Endodermal cell (in vitro differentiated cells): ENCODE measurements at regions not wholly inside any gene's neighbourhood (a gene's known extent, or its start where the extent isn't known, plus 50 kb on each side); places are given as distances from the start of the nearest gene placed in this dataset.

Experiments
- DNase-seq: peaks from one replicate; pipeline ENCODE4 v3.0.0-alpha.2; 2017
- H3K27ac ChIP-seq: 2 replicates; pipeline ENCODE4 v1.5.1; 2013; ENCODE audit warnings: mild to moderate bottlenecking, low read depth, low read length, moderate library complexity
- H3K27me3 ChIP-seq: 2 replicates; pipeline ENCODE4 v1.6.1; 2013; ENCODE audit warnings: mild to moderate bottlenecking, low read length, moderate library complexity; ENCODE audit not compliant: insufficient read depth, control insufficient read depth, poor library complexity, severe bottlenecking
- H3K36me3 ChIP-seq: 2 replicates; pipeline ENCODE4 v1.7.0; 2013; ENCODE audit warnings: mild to moderate bottlenecking, low read length, moderate library complexity; ENCODE audit not compliant: control insufficient read depth, insufficient read depth
- H3K4me1 ChIP-seq: one replicate; pipeline ENCODE4 v1.7.0; 2013; ENCODE audit warnings: low read length; ENCODE audit not compliant: control insufficient read depth, insufficient read depth
- H3K4me3 ChIP-seq: 2 replicates; pipeline ENCODE4 v1.5.1; 2013; ENCODE audit warnings: mild to moderate bottlenecking, low read length, moderate library complexity
- H3K9ac ChIP-seq: 2 replicates; pipeline ENCODE4 v1.6.1; 2013; ENCODE audit warnings: mild to moderate bottlenecking, low read length, moderate library complexity; ENCODE audit not compliant: poor library complexity, severe bottlenecking; ENCODE audit errors: extremely low read depth
- H3K9me3 ChIP-seq: 2 replicates; pipeline ENCODE4 v1.6.1; 2013; ENCODE audit warnings: mild to moderate bottlenecking, low read length, moderate library complexity; ENCODE audit not compliant: control insufficient read depth
- H3K27ac Mint-ChIP-seq: 2 replicates; pipeline ENCODE4 v1.8.0; 2020; ENCODE audit warnings: mixed read lengths
- H3K27me3 Mint-ChIP-seq: 2 replicates; pipeline ENCODE4 v1.8.0; 2021; ENCODE audit warnings: mild to moderate bottlenecking, mixed read lengths; ENCODE audit not compliant: insufficient read depth
- H3K36me3 Mint-ChIP-seq: 2 replicates; pipeline ENCODE4 v1.8.0; 2020; ENCODE audit warnings: low read depth, mixed read lengths
- H3K4me1 Mint-ChIP-seq: 2 replicates; pipeline ENCODE4 v1.8.0; 2020; ENCODE audit warnings: mixed read lengths
- H3K4me3 Mint-ChIP-seq: 2 replicates; pipeline ENCODE4 v1.8.0; 2020; ENCODE audit warnings: mild to moderate bottlenecking, moderate library complexity, mixed read lengths
- H3K9me3 Mint-ChIP-seq: 2 replicates; pipeline ENCODE4 v1.8.0; 2020; ENCODE audit warnings: mild to moderate bottlenecking, mixed read lengths
- WGBS, 2 experiments: methylation state at CpG; one replicate each; pipeline versions ENCODE4 v1.1.5 to v1.1.7; 2013; ENCODE audit warnings: missing lambda C conversion rate in 2 of 2, mixed read lengths in 1 of 2; ENCODE audit not compliant: insufficient coverage in 1 of 2, insufficient read length in 1 of 2; 5-methylcytosine and 5-hydroxymethylcytosine counted together
- TF ChIP-seq, protein P1 (sequence below): fragments of 200-600 bp; sonication (generic); conservative IDR thresholded peaks from 2 replicates; pipeline ENCODE4 v1.5.0; 2021; ENCODE audit warnings: antibody characterized with exemption, mild to moderate bottlenecking

DNA sequence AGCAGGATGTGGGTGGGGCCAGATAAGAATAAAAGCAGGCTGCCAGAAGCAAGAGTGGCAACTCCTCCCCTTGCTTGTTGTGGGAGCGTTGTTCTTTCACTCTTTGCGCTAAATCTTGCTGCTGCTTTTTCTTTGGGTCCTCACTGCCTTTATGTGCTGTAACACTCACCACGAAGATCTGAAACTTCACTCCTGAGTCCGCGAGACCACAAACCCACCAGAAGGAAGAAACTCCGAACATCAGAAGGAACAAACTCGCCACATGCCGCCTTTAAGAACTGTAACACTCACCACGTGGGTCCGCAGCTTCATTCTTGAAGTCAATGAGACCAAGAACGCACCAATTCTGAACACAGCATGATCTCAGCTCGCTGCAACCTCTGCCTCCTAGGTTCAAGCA, 72.9 kb downstream of the IL12A start:
- no peak for DNase-seq
- Mint-ChIP-seq H3K27ac (no peak overlapping the region), H3K9me3 (peaks cover 8% of the 10 kb centered on the region), H3K4me3 (no peak overlapping the region), H3K27me3 (no peaks in the 10 kb centered on the region), H3K4me1 (no peaks in the 10 kb centered on the region), H3K36me3 (no peaks in the 10 kb centered on the region)
- Histone ChIP-seq H3K4me3 (no peak overlapping the region), H3K27ac (no peak overlapping the region), H3K9ac (no peak overlapping the region), H3K4me1 (no peaks in the 10 kb centered on the region), H3K36me3 (no peaks in the 10 kb centered on the region), H3K27me3 (no peaks in the 10 kb centered on the region), H3K9me3 (no peaks in the 10 kb centered on the region)
- WGBS, 2 experiments = 89 to 90% methylated on average over 12 of the region's 12 CpGs
- TF ChIP-seq, protein P1, sequence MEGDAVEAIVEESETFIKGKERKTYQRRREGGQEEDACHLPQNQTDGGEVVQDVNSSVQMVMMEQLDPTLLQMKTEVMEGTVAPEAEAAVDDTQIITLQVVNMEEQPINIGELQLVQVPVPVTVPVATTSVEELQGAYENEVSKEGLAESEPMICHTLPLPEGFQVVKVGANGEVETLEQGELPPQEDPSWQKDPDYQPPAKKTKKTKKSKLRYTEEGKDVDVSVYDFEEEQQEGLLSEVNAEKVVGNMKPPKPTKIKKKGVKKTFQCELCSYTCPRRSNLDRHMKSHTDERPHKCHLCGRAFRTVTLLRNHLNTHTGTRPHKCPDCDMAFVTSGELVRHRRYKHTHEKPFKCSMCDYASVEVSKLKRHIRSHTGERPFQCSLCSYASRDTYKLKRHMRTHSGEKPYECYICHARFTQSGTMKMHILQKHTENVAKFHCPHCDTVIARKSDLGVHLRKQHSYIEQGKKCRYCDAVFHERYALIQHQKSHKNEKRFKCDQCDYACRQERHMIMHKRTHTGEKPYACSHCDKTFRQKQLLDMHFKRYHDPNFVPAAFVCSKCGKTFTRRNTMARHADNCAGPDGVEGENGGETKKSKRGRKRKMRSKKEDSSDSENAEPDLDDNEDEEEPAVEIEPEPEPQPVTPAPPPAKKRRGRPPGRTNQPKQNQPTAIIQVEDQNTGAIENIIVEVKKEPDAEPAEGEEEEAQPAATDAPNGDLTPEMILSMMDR = no peak

DNA sequence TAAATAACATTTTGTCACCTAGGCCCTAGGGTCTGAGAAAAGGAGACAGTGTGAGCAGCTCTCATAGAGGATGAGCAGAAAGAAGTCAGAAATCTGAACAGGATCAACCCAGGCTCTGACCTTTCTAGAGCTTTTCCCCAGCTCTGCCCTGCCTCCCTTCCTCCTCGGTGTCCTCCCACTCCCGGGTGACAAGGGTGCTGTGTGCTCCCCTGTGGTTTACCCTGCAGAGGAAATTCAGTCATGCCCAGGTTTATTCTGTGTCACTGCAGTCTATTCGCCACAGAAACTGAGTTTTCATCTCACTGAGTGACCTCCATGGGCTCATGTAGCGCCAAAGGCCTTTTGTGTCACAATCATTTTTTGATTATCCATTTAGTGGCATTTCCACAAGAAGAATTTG, 76.6 kb downstream of the IL12A start:
- Mint-ChIP-seq H3K27ac (no peak overlapping the region), H3K4me3 (no peak overlapping the region), H3K9me3 (peaks cover 8% of the 10 kb centered on the region), H3K36me3 (no peaks in the 10 kb centered on the region), H3K27me3 (no peaks in the 10 kb centered on the region), H3K4me1 (peaks cover 10% of the 10 kb centered on the region)
- Histone ChIP-seq H3K9ac (no peak overlapping the region), H3K4me3 (no peak overlapping the region), H3K27me3 (no peaks in the 10 kb centered on the region), H3K27ac (no peak overlapping the region), H3K36me3 (no peaks in the 10 kb centered on the region), H3K9me3 (no peaks in the 10 kb centered on the region), H3K4me1 (no peaks in the 10 kb centered on the region)
- no peak for DNase-seq
- WGBS, 2 experiments = 92 to 98% methylated on average over 4 of the region's 4 CpGs
- TF ChIP-seq, protein P1 = no peak

DNA sequence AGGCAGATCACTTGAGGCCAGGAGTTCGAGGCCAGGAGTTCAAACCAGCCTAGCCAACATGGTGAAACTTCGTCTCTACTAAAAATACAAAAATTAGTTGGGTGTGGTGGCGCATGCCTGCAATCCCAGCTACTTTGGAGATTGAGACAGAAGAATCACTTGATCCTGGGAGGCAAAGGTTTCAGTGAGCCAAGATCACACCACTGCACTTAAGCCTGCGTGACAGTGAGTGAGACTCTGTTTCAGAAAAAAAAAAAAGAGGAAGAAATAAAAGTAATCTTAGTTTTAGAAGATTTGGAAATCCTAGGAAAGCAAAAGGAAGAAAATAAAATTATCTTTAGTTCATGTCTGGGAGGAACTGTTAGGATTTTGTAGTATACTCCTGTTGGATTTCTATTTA, 77.2 kb downstream of the IL12A start:
- Mint-ChIP-seq H3K4me1 (peaks cover 10% of the 10 kb centered on the region), H3K4me3 (no peak overlapping the region), H3K36me3 (no peaks in the 10 kb centered on the region), H3K27ac (no peak overlapping the region), H3K9me3 (peaks cover 8% of the 10 kb centered on the region), H3K27me3 (no peaks in the 10 kb centered on the region)
- Histone ChIP-seq H3K9ac (no peak overlapping the region), H3K9me3 (no peaks in the 10 kb centered on the region), H3K27me3 (no peaks in the 10 kb centered on the region), H3K27ac (no peak overlapping the region), H3K4me1 (no peaks in the 10 kb centered on the region), H3K36me3 (no peaks in the 10 kb centered on the region), H3K4me3 (no peak overlapping the region)
- TF ChIP-seq, protein P1 = no peak
- WGBS, 2 experiments = 89 to 93% methylated on average over 2 to 3 of the region's 4 CpGs
- DNase-seq = no peak
